ENCODE measurements at regions not wholly inside any gene's neighbourhood (a gene's known extent, or its start where the extent isn't known, plus 50 kb on each side); places are given as distances from the start of the nearest gene placed in this dataset.

- no peaks in the 10 kb centered on the region for H3K36me3 ChIP-seq
- H3K27ac ChIP-seq: peak overlapping the region; percentile 10
- no peak overlapping the region for H3K4me3 ChIP-seq
- peaks cover 33% of the 10 kb centered on the region for H3K4me1 ChIP-seq
- no peaks in the 10 kb centered on the region for H3K9me3 ChIP-seq
- intact Hi-C loops (cut with DNase I): no loop called here
- H3K27me3 ChIP-seq: no peaks in the 10 kb centered on the region
- no peak for TF ChIP-seq CTCF (IDR thresholded peaks at IDR 0.05)
- TF ChIP-seq POLR2AphosphoS5 (IDR thresholded peaks at IDR 0.05; ENCODE audit: insufficient read depth in 1 of 2, low read depth in 1 of 2): no peak
- no peak for TF ChIP-seq POLR2A (IDR thresholded peaks at IDR 0.05)
- DNase-seq (ENCODE audit: extremely low spot score in 2 of 2): no peak
Measured at GRCh38 chr21:27425172-27425571, 458.3 kb upstream of the ADAMTS5 start.

GRCh38 chr21:27424601-27425000 is 457.7 kb upstream of the ADAMTS5 start:
- peaks cover 27% of the 10 kb centered on the region for H3K4me1 ChIP-seq
- no peaks in the 10 kb centered on the region for H3K9me3 ChIP-seq
- TF ChIP-seq POLR2A (IDR thresholded peaks at IDR 0.05): no peak
- TF ChIP-seq POLR2AphosphoS5 (IDR thresholded peaks at IDR 0.05; ENCODE audit: insufficient read depth in 1 of 2, low read depth in 1 of 2): no peak
- TF ChIP-seq CTCF (IDR thresholded peaks at IDR 0.05): no peak
- DNase-seq (ENCODE audit: extremely low spot score in 2 of 2): no peak
- H3K4me3 ChIP-seq: no peak overlapping the region
- no peaks in the 10 kb centered on the region for H3K36me3 ChIP-seq
- H3K27ac ChIP-seq: no peak overlapping the region
- no peaks in the 10 kb centered on the region for H3K27me3 ChIP-seq
- intact Hi-C loops (cut with DNase I): no loop called here

- peaks cover 23% of the 10 kb centered on the region for H3K4me1 ChIP-seq
- no peaks in the 10 kb centered on the region for H3K27me3 ChIP-seq
- peak overlapping the region; percentile 51 for H3K27ac ChIP-seq
- no peak for TF ChIP-seq POLR2AphosphoS5 (IDR thresholded peaks at IDR 0.05; ENCODE audit: insufficient read depth in 1 of 2, low read depth in 1 of 2)
- no peak for TF ChIP-seq POLR2A (IDR thresholded peaks at IDR 0.05)
- no peak for TF ChIP-seq CTCF (IDR thresholded peaks at IDR 0.05)
- H3K9me3 ChIP-seq: no peaks in the 10 kb centered on the region
- DNase-seq (ENCODE audit: extremely low spot score in 2 of 2): no peak
- no peak overlapping the region for H3K4me3 ChIP-seq
- intact Hi-C loops (cut with DNase I): no loop called here
- no peaks in the 10 kb centered on the region for H3K36me3 ChIP-seq
Measured at GRCh38 chr21:27423906-27424595, 457.2 kb upstream of the ADAMTS5 start.

- Histone ChIP-seq H3K9me3 (no peaks in the 10 kb centered on the region), H3K36me3 (no peaks in the 10 kb centered on the region), H3K4me3 (no peak overlapping the region), H3K4me1 (peaks cover 23% of the 10 kb centered on the region), H3K27me3 (no peaks in the 10 kb centered on the region), H3K27ac (peak overlapping the region; percentile 51)
- DNase-seq (ENCODE audit: extremely low spot score in 2 of 2): no peak
- intact Hi-C loops (cut with DNase I): no loop called here
- TF ChIP-seq POLR2A (IDR thresholded peaks at IDR 0.05) (no peak), CTCF (IDR thresholded peaks at IDR 0.05) (no peak), POLR2AphosphoS5 (IDR thresholded peaks at IDR 0.05; ENCODE audit: insufficient read depth in 1 of 2, low read depth in 1 of 2) (no peak)
Measured at GRCh38 chr21:27423038-27423437, 456.1 kb upstream of the ADAMTS5 start.

- no peak for TF ChIP-seq POLR2AphosphoS5 (IDR thresholded peaks at IDR 0.05; ENCODE audit: insufficient read depth in 1 of 2, low read depth in 1 of 2)
- no peak for TF ChIP-seq POLR2A (IDR thresholded peaks at IDR 0.05)
- peak overlapping the region; percentile 51 for H3K27ac ChIP-seq
Measured at GRCh38 chr21:27422435-27422834, 455.5 kb upstream of the ADAMTS5 start.

More at GRCh38 chr21:27422435-27422834, 455.5 kb upstream of the ADAMTS5 start:
- intact Hi-C loops (cut with DNase I): no loop called here
- Histone ChIP-seq H3K4me1 (peaks cover 23% of the 10 kb centered on the region), H3K9me3 (no peaks in the 10 kb centered on the region), H3K4me3 (no peak overlapping the region), H3K36me3 (no peaks in the 10 kb centered on the region), H3K27me3 (no peaks in the 10 kb centered on the region)
- DNase-seq (ENCODE audit: extremely low spot score in 2 of 2): no peak

Measured in vagina (tissue), 2 donors.